Mesenchymal stem cell (in vitro differentiated cells and primary cell): ENCODE measurements at regions not wholly inside any gene's neighbourhood (a gene's known extent, or its start where the extent isn't known, plus 50 kb on each side); places are given as distances from the start of the nearest gene placed in this dataset.
"Not testable (repeated sequence)": the region's sequence is repeated elsewhere in the genome, so short reads cannot be mapped to it uniquely, and the experiment has no call there.

Source experiments
- DNase-seq: peaks from one replicate; pipeline ENCODE4 v3.0.0-alpha.2; 2013
- H2AFZ ChIP-seq: one replicate; pipeline ENCODE4 v1.6.1; 2013; ENCODE audit warnings: low read depth, mild to moderate bottlenecking, control low read depth, inconsistent platforms, low read length, moderate library complexity
- H2AK5ac ChIP-seq: 2 replicates; pipeline ENCODE4 v1.6.1; 2013; ENCODE audit warnings: low read length, moderate library complexity, mild to moderate bottlenecking, inconsistent platforms; ENCODE audit not compliant: severe bottlenecking
- H2BK120ac ChIP-seq: one replicate; pipeline ENCODE4 v1.6.1; 2013; ENCODE audit warnings: low read depth, mild to moderate bottlenecking, inconsistent platforms, low read length, moderate library complexity
- H2BK12ac ChIP-seq, 2 experiments: one replicate each; pipeline ENCODE4 v1.6.1; 2013; ENCODE audit warnings: inconsistent platforms in 2 of 2, low read length in 2 of 2, mild to moderate bottlenecking in 2 of 2, moderate library complexity in 2 of 2, control low read depth in 1 of 2
- H2BK15ac ChIP-seq: one replicate; pipeline ENCODE4 v1.6.1; 2013; ENCODE audit warnings: mild to moderate bottlenecking, low read depth, inconsistent platforms; ENCODE audit not compliant: poor library complexity, severe bottlenecking
- H2BK5ac ChIP-seq: 2 replicates; pipeline ENCODE4 v1.6.1; 2013; ENCODE audit warnings: low read depth, mild to moderate bottlenecking, low read length, control low read depth, inconsistent platforms; ENCODE audit not compliant: poor library complexity, severe bottlenecking
- H3K14ac ChIP-seq, 2 experiments: one replicate each; pipeline ENCODE4 v1.6.1; 2013; ENCODE audit warnings: inconsistent platforms in 2 of 2, low read length in 2 of 2, control low read depth in 1 of 2, mild to moderate bottlenecking in 1 of 2, moderate library complexity in 1 of 2
- H3K18ac ChIP-seq, 2 experiments: one replicate each; pipeline ENCODE4 v1.6.1; 2013; ENCODE audit warnings: inconsistent platforms in 2 of 2, low read length in 2 of 2, control low read depth in 1 of 2, low read depth in 1 of 2, mild to moderate bottlenecking in 1 of 2
- H3K23ac ChIP-seq, 2 experiments: one replicate each; pipeline ENCODE4 v1.6.1; 2013; ENCODE audit warnings: inconsistent platforms in 2 of 2, low read length in 2 of 2, mild to moderate bottlenecking in 2 of 2, moderate library complexity in 2 of 2, control low read depth in 1 of 2
- H3K27ac ChIP-seq: 2 replicates; pipeline ENCODE4 v1.5.1; 2013; ENCODE audit warnings: mild to moderate bottlenecking, moderate library complexity, low read length, control low read depth, inconsistent platforms; ENCODE audit not compliant: poor library complexity, severe bottlenecking
- H3K27me3 ChIP-seq, 2 experiments: 2 replicates each; pipeline versions ENCODE4 v1.6.1 to v1.7.0; 2013; ENCODE audit warnings: low read length in 2 of 2, mild to moderate bottlenecking in 2 of 2, moderate library complexity in 2 of 2, control low read depth in 1 of 2, inconsistent platforms in 1 of 2; ENCODE audit not compliant: control insufficient read depth in 1 of 2, insufficient read depth in 1 of 2
- H3K36me3 ChIP-seq, 2 experiments: 2 replicates each; pipeline versions ENCODE4 v1.6.1 to v1.7.0; 2013; ENCODE audit warnings: low read length in 2 of 2, control low read depth in 1 of 2, inconsistent platforms in 1 of 2, low read depth in 1 of 2, mild to moderate bottlenecking in 1 of 2; ENCODE audit not compliant: insufficient read depth in 2 of 2, control insufficient read depth in 1 of 2
- H3K4ac ChIP-seq, 2 experiments: one replicate each; pipeline ENCODE4 v1.6.1; 2013; ENCODE audit warnings: inconsistent platforms in 2 of 2, low read length in 2 of 2, mild to moderate bottlenecking in 2 of 2, moderate library complexity in 2 of 2, control low read depth in 1 of 2, low read depth in 1 of 2
- H3K4me1 ChIP-seq: 2 replicates; pipeline ENCODE4 v1.6.1; 2013; ENCODE audit warnings: low read depth, low read length, control low read depth; ENCODE audit not compliant: control insufficient read depth, insufficient read depth
- H3K4me2 ChIP-seq: 2 replicates; pipeline ENCODE4 v1.6.1; 2013; ENCODE audit warnings: low read length, mild to moderate bottlenecking, inconsistent platforms; ENCODE audit not compliant: poor library complexity, severe bottlenecking
- H3K4me3 ChIP-seq, 2 experiments: 2 replicates each; pipeline versions ENCODE4 v1.5.1 to v1.7.0; 2013; ENCODE audit warnings: low read length in 2 of 2, mild to moderate bottlenecking in 2 of 2, control low read depth in 1 of 2, low read depth in 1 of 2; ENCODE audit not compliant: insufficient read depth in 1 of 2
- H3K79me1 ChIP-seq: replicated peaks from 2 replicates; pipeline ENCODE4 v1.6.1; 2013; ENCODE audit warnings: mild to moderate bottlenecking, control low read depth, low read length, inconsistent platforms; ENCODE audit not compliant: poor library complexity, severe bottlenecking
- H3K9ac ChIP-seq: 2 replicates; pipeline ENCODE4 v1.7.0; 2013; ENCODE audit warnings: mild to moderate bottlenecking, low read length, moderate library complexity
- H3K9me3 ChIP-seq: 2 replicates; pipeline ENCODE4 v1.7.0; 2013; ENCODE audit warnings: mild to moderate bottlenecking, low read length; ENCODE audit not compliant: control insufficient read depth
- H4K8ac ChIP-seq: one replicate; pipeline ENCODE4 v1.6.1; 2013; ENCODE audit warnings: inconsistent platforms, mild to moderate bottlenecking, low read length, moderate library complexity
- H4K91ac ChIP-seq: one replicate; pipeline ENCODE4 v1.6.1; 2013; ENCODE audit warnings: mild to moderate bottlenecking, low read length, inconsistent platforms
- WGBS: methylation state at CpG from one replicate; pipeline ENCODE4 v1.1.7; 2013; ENCODE audit warnings: mixed read lengths; 5-methylcytosine and 5-hydroxymethylcytosine counted together

DNA sequence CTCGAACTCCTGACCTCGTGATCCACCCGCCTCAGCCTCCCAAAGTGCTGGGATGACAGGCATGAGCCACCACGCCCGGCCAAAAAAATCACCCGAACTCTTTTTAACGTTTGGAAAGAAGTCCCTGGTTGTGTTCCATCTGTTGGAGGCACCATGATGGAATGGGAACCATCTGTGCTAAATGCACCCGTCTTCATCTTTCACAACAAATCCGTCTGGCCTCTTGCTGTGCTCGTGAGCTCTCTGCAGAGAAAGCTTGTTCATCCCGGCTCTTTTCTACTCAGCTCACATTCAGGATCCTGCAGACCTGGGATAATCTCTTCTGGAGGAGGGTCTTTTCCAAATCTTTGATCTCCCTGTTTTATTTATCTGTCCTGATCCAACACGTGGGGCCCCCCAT, 188.8 kb downstream of the CRLF2 start:
- H3K4me2 ChIP-seq: no peak overlapping the region
- no peak overlapping the region for H2BK15ac ChIP-seq
- no peak overlapping the region for H2BK12ac ChIP-seq
- H3K14ac ChIP-seq: no peak overlapping the region
- no peak for DNase-seq
- H3K9me3 ChIP-seq: peaks cover 9% of the 10 kb centered on the region
- H2AK5ac ChIP-seq: no peak overlapping the region
- WGBS: 84% methylated on average over 12 of the region's 12 CpGs
- no peak overlapping the region for H3K23ac ChIP-seq
- H2AFZ ChIP-seq: no peak overlapping the region
- no peak overlapping the region for H4K91ac ChIP-seq
- no peak overlapping the region for H3K18ac ChIP-seq
- no peaks in the 10 kb centered on the region for H3K4me1 ChIP-seq
- H3K9ac ChIP-seq: no peak overlapping the region
- H3K4me3 ChIP-seq: no peak overlapping the region
- H3K79me1 ChIP-seq: no peaks in the 10 kb centered on the region
- no peak overlapping the region for H2BK120ac ChIP-seq
- H3K4ac ChIP-seq: no peak overlapping the region
- H4K8ac ChIP-seq: no peak overlapping the region
- no peak overlapping the region for H2BK5ac ChIP-seq
- H3K27me3 ChIP-seq: no peaks in the 10 kb centered on the region
- no peaks in the 10 kb centered on the region for H3K36me3 ChIP-seq
- H3K27ac ChIP-seq: no peak overlapping the region

DNA sequence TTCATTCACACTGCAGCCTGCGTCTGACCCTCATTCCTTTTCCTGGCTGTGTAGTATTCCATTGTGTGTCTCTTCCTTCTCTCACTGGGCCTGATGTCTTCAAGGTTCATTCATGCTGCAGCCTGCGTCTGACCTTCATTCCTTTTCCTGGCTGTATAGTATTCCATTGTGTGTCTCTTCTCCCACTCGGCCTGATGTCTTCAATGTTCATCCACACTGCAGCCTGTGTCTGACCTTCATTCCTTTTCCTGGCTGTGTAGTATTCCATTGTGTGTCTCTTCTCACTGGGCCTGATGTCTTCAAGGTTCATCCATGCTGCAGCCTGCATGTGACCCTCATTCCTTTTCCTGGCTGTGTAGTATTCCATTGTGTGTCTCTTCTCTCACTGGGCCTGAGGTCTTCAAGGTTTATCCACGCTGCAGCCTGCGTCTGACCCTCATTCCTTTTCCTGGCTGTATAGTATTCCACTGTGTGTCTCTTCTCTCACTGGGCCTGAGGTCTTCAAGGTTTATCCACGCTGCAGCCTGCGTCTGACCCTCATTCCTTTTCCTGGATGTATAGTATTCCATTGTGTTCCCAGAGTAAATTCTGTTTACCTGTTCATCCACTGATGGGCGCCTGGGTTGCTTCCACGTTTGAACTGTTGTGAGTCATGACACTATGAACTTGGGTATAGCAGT, 191.0 kb downstream of the CRLF2 start:
- not testable (repeated sequence) for H3K9ac ChIP-seq, H2BK120ac ChIP-seq, H3K14ac ChIP-seq, H3K4me3 ChIP-seq, H3K27ac ChIP-seq, H3K27me3 ChIP-seq, H3K4ac ChIP-seq, H3K23ac ChIP-seq, H2AK5ac ChIP-seq, H2BK5ac ChIP-seq, H3K36me3 ChIP-seq, H3K4me2 ChIP-seq, H4K91ac ChIP-seq, H2AFZ ChIP-seq, H3K4me1 ChIP-seq, H2BK12ac ChIP-seq, H3K9me3 ChIP-seq, H3K79me1 ChIP-seq, H4K8ac ChIP-seq, H3K18ac ChIP-seq, DNase-seq, H2BK15ac ChIP-seq
- 97% methylated on average over 9 of the region's 9 CpGs for WGBS

DNA sequence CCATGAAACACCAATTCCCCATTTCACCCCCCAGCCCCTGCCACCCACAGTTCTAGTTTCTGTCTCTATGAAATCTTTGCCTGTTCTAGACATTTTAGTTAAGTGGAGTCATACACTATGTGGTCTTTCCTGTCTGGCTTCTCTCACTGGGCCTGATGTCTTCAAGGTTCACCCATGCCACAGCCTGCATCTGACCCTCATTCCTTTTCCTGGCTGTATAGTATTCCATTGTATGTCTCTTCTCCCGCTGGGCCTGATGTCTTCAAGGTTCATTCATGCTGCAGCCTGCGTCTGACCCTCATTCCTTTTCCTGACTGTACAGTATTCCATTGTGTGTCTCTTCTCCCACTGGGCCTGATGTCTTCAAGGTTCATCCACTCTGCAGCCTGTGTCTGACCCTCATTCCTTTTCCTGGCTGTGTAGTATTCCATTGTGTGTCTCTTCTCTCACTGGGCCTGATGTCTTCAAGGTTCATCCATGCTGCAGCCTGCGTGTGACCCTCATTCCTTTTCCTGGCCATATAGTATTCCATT, 191.7 kb downstream of the CRLF2 start:
- Histone ChIP-seq H3K79me1 (no peaks in the 10 kb centered on the region), H3K23ac (no peak overlapping the region), H4K91ac (no peak overlapping the region), H2BK120ac (no peak overlapping the region), H2AK5ac (no peak overlapping the region), H3K4me1 (no peaks in the 10 kb centered on the region), H3K4ac (no peak overlapping the region), H3K4me3 (no peak overlapping the region), H3K36me3 (no peaks in the 10 kb centered on the region), H3K4me2 (no peak overlapping the region), H2BK12ac (no peak overlapping the region), H3K27me3 (no peaks in the 10 kb centered on the region), H3K9me3 (peaks cover 9% of the 10 kb centered on the region), H2BK5ac (no peak overlapping the region), H3K9ac (no peak overlapping the region), H2BK15ac (no peak overlapping the region), H4K8ac (no peak overlapping the region), H3K18ac (no peak overlapping the region), H2AFZ (no peak overlapping the region), H3K27ac (no peak overlapping the region), H3K14ac (no peak overlapping the region)
- no peak for DNase-seq
- WGBS: 93% methylated on average over 3 of the region's 3 CpGs

DNA sequence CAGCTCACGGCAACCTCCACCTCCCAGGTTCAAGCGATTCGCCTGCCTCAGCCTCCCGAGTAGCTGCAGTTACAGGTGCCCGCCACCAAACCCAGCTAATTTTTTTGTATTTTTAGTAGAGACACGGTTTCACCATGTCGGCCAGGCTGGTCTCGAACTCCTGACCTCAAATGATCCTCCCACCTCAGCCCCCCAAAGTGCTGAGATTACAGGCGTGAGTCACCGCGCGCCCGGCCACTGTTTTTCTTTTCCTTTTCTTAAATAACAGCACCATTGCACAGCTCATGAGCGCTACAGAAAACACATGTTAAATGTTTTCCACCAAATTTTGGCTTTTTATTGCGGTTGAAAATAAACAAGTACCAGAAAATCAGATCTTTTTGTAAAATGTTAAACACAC, 195.5 kb downstream of the CRLF2 start:
- not testable (repeated sequence) for H3K4me3 ChIP-seq, H3K27me3 ChIP-seq, H2BK15ac ChIP-seq, H3K9ac ChIP-seq, H3K4me1 ChIP-seq, H2BK12ac ChIP-seq, H3K4me2 ChIP-seq, H3K27ac ChIP-seq, H3K36me3 ChIP-seq, DNase-seq, H4K8ac ChIP-seq, H4K91ac ChIP-seq, H2AFZ ChIP-seq, H3K79me1 ChIP-seq, H2AK5ac ChIP-seq, H3K4ac ChIP-seq, H3K23ac ChIP-seq, H2BK120ac ChIP-seq, H2BK5ac ChIP-seq, H3K18ac ChIP-seq, H3K14ac ChIP-seq, H3K9me3 ChIP-seq
- 92% methylated on average over 14 of the region's 15 CpGs for WGBS
